ENCODE measurements at regions not wholly inside any gene's neighbourhood (a gene's known extent, or its start where the extent isn't known, plus 50 kb on each side); places are given as distances from the start of the nearest gene placed in this dataset.

GRCh38 chr15:72933976-72934375 is 118.3 kb upstream of the NEO1 start:
- TF ChIP-seq, protein P1, sequence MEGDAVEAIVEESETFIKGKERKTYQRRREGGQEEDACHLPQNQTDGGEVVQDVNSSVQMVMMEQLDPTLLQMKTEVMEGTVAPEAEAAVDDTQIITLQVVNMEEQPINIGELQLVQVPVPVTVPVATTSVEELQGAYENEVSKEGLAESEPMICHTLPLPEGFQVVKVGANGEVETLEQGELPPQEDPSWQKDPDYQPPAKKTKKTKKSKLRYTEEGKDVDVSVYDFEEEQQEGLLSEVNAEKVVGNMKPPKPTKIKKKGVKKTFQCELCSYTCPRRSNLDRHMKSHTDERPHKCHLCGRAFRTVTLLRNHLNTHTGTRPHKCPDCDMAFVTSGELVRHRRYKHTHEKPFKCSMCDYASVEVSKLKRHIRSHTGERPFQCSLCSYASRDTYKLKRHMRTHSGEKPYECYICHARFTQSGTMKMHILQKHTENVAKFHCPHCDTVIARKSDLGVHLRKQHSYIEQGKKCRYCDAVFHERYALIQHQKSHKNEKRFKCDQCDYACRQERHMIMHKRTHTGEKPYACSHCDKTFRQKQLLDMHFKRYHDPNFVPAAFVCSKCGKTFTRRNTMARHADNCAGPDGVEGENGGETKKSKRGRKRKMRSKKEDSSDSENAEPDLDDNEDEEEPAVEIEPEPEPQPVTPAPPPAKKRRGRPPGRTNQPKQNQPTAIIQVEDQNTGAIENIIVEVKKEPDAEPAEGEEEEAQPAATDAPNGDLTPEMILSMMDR (IDR thresholded peaks at IDR 0.05; ENCODE audit: low read depth, low read length): no peak
- TF ChIP-seq MAX (IDR thresholded peaks at IDR 0.05; ENCODE audit: low read depth, low read length): no peak
